ENCODE measurements at regions not wholly inside any gene's neighbourhood (a gene's known extent, or its start where the extent isn't known, plus 50 kb on each side); places are given as distances from the start of the nearest gene placed in this dataset.

DNA sequence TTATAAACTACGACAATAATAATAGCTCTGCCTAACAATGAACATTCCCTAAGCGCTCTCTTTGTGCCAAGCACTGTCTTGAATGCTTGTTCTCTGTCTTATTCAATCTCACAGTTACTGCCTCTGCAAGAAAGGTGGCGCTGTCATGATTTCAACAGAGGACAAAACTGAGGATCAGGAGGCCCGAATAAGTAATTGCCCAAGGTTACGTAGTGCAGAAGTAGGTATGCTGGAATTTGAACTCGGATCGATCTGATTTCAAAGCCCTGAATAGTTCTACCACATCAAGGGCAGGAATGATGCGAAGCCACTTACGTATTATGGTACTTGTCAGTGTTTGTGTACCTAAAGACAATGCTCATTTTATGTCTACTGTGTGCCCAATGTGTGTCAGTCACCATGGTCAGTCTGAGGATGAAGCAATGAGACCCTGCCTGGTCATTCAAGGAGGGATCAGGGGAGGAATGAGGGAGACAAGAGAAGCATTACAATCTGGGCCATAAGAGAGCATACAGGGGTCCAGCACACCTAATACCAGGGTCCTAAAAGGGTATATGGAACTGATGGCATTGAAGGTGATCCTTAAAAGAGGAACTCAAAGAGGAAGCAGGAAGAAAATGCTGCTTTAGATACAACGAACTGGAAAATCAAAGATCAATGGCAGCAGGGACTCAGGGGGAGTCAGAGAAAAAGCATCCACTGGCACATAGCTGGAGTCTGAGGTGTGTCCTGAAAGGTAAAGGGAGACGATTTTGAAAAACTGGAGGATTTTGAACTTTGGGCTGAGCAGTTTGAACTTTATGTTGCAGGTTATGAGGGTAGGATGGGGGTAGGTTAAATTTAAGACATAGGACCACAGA lies 389.2 kb downstream of the PLPP3 start:
- no peak for DNase-seq (ENCODE audit: low read depth in 2 of 2)

DNA sequence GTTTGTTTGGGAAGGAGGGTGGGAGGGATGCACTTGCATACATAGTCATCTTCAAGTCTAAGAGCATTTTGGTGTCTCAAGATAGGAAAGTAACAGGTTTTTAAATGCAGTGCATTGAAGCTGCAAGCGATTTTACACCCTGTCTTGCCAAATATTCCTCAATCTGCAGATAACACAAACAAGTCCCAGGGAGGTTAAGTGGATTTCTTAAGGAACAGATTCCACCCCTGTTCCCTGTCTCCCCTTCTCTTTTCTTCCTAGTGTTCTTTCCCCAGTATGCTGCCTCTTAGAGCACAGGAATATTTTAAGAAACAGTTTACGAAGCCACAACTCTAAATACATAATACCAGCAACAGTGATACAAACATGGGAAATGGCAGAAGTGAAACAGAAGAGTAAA lies 389.9 kb downstream of the PLPP3 start:
- no peak for DNase-seq (ENCODE audit: low read depth in 2 of 2)

DNA sequence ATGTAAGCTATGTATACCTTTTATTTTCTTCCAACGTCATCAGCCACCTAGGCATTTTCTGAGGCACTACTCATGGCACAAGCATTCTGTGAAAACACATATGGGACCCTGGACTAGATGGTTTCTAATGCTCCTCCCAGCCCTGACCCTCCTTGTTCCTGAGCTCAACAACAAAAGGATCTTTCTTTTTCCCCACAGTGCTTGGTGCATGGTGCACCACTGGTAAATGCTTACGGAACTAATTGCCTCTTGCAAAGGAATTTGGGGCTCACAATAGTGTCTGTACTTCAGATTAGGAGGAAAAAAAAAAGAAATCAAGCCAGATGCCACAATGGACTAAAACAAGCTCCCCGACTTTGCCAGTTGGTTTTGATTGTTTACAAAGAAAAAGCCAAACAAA lies 390.5 kb downstream of the PLPP3 start:
- no peak for DNase-seq (ENCODE audit: low read depth in 2 of 2)

DNA sequence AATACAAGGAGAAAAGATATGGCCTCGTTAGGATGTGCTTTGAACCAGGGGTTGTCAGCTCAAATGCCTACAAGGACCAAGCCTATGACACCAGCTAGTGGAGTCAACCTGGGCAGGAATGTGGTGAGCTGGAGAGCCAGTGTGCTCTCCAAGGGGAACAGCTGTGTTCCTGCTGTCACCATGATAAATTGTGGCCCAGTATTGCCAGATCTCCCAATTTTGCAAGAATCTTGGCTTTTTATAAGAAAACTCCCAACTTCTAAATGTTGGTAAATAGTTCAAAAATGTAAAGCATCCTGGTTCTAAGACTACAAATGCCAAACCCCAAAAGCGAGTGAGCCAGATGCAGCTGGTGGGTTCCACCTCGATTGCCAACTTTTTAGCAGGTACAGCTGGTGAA lies 391.1 kb downstream of the PLPP3 start:
- no peak for DNase-seq (ENCODE audit: low read depth in 2 of 2)

DNA sequence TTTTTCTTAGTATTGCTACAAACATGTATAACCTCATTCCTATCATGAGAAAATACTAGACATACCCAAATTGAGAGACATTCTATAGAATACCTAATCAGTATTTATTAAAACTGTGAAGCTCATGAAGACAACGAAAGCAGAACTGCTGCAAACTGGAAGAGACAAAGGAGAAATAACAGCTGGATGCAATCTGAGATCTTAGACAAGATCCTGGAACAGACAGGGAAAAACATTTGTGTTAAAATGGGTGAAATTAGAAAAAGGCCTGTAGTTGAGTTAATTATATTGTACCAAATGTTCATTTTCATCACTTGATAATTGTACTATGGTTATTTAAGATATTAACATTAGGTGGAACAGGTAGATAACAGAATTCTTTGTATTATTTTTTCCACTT lies 392.0 kb downstream of the PLPP3 start:
- no peak for DNase-seq (ENCODE audit: low read depth in 2 of 2)

DNA sequence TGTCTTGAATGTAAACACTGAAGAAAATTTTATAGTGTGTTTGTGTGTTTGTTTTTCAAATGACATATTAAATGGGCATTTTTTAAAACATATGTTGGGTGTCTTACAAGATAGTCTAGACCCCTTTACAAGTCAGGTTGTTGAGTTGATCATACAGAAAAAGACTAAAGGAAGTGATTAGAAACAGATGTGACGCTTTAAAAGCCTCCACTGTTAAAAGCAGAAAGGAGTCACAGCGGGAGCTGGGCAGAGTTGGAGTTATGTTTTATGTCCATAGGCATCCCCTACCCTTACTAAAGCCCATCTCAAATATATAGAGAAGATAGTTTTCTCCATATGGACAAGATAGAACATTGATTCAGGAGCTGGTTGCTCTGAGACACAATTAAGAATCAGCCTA lies 393.9 kb downstream of the PLPP3 start:
- DNase-seq (ENCODE audit: low read depth in 2 of 2), result no peak

DNA sequence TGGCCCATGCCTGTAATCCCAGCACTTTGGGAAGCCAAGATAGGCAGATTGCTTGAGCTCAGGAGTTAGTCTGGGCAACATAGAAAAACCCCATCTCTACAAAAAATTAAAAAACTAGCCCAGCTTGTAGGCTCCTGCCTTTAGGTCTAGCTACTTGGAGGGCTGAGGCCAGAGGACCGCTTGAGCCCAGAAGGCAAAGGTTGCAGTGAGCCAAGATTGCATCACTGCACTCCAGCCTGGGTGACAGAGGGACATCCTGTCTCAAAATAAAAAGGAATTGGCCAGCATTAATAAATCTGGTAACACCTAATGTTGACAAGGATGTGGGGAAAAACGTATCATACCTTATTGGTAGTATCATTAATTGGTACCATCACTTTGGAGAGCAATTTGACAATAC lies 396.2 kb downstream of the PLPP3 start:
- DNase-seq (ENCODE audit: low read depth in 2 of 2), result no peak

DNA sequence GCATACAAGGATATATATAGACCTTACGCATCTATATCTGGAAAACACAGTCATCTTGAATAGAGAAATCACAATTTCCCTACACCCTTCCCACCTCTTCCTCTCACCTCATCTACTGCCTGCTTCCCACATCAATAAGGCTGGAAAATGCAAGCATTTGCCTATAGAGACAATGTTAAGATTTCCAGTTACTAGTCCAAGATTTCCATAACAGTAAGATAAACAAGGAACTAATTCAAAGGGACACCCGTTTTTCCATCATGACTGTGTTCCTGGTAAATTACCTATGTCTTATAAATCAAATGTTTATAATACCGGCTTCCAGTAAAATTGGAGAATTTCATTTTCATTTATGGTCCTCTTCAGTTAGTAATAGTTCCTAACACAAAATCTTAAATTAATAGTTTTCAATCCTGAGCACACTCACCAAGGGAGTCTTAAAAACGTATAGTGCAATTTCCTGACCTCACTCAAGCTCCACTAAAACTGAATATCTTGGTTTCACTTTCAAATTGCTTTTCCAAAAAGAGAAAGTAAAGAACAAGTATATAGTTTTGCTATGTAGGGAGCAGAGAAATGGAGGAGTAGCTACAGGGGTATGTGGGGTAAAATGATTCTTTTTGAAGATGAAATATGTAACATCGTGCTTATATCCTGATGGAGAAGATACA lies 398.7 kb downstream of the PLPP3 start:
- DNase-seq (ENCODE audit: low read depth in 2 of 2), result no peak

DNA sequence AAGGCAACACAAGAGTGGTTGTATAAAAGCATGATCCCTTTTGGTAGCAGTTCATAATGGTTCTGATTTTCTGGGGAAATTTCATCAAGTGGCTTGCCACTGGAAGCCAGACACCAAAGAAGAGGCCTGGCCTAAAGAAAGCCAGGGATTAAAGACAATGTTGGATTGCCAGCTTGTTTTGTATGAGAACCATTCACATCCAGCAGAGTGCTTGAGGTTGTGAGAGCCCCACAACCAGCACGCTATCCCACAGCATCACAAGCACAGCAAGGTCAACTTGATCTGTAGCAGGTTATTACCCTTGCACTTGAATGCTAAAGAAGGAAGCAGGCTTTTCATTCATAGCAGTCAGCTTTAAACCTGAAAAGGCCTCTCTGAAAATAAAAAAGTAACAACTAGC lies 399.8 kb downstream of the PLPP3 start:
- no peak for DNase-seq (ENCODE audit: low read depth in 2 of 2)

DNA sequence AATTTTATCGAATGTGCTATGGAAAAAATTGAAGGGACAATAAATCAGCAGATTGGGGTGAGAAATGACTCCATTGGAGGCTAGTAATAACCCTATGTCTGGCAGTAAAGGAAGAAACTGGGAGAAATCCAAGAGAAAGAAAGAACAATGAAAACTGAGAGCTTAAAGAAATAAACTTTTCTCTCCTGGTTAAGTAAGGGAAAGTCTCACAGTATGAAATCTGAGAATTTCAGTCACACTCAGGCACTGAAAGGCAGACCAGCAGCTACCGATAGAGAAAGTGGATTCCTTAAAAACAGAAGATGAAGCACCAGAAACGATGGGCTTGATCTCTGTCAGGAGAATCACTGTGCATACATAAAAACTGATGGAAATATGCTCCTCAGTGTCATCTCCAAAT lies 404.2 kb downstream of the PLPP3 start:
- no peak for DNase-seq (ENCODE audit: low read depth in 2 of 2)

DNA sequence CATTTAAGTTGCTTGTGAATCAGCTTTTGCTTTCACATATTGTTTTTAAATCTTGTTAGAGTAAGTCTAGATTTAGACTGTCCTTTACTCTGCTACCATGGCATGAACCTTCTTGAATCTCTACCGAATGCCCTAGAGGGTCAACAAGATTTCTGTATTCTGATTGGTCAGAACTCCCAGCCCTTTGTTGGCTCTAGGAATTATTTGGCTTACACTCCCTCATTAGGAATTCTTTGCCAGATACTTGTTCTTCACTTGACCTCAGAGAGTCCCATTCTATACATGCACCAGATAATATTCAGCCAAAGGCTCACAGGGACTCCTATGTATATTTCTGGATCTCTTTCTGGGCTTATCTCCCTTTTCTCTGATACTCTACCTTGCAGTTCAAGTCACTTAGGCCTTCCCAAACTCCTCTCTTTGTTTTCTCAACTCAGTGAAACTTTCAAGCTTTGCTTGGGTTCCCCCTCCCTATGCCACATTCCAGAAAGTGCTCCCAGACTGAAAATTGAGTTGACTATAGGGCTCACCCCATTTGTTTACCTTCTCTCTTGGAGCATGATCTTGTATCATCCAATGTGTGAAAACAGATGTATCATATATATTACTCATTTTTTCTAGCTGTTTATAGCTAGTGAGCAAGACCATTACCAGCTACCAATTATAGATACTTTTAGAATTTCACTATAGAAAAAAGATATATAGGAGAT lies 405.0 kb downstream of the PLPP3 start:
- DNase-seq (ENCODE audit: low read depth in 2 of 2), result no peak

DNA sequence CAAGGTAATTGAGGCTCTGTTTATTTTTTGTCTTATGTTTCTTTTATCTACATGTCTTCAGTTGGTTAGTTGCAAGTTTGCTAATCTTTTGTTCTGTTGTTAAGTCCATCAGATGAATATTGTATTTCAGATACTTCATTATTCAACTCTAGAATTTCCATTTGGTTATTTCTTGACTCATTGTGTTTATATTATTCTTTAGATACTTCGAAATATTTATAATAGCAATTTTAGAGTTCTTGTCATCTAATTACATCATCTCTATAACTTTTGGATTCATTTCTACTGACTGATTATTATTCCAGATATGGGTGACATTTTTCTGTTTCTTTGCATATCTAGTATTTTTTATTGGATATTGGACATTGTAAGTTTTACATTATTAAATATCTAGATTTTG lies 405.6 kb downstream of the PLPP3 start:
- DNase-seq (ENCODE audit: low read depth in 2 of 2), result no peak

DNA sequence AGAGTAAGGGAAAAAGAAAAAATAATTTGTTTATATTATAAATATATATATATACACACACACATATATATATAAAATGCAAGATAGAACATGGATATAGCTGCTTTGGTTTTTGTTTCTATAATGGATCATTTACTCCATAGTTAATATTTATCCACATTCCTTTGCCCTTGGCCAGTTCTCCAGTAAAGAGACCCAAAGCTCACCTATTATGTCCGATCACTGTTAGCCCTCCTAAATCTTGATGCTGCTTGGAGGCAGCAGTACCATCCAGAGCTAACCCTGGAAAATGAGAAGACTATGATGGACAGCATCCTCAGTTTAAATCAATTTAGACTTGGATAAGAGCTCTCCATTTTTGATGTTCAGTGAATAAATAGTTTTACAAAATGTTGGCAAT lies 407.7 kb downstream of the PLPP3 start:
- DNase-seq (ENCODE audit: low read depth in 2 of 2), result no peak

DNA sequence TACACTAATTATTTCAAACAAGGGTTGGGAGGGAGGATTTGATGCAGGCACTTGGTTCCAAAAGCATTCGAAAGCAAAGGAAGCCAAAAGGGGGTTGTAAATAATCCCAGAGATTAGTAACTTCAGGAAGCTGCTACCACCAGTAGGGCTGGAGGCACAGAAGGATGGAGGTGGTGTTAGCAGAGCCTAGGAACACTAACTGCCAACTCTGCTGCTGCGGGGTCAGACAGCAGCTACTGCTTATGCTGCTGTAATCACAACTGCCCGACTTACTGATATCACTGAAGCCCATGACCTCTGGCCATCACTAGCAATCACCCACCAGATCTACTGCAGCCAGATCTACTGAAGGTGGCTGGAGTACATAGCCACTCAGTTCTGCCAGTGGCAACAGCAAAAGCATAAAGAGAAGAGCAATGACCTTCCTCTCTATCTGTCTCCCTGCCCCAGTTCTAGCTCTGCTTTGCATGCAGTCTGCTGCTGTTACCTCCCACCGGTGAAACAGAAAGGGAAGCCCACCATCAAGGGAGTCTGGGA lies 408.5 kb downstream of the PLPP3 start:
- no peak for DNase-seq (ENCODE audit: low read depth in 2 of 2)

DNA sequence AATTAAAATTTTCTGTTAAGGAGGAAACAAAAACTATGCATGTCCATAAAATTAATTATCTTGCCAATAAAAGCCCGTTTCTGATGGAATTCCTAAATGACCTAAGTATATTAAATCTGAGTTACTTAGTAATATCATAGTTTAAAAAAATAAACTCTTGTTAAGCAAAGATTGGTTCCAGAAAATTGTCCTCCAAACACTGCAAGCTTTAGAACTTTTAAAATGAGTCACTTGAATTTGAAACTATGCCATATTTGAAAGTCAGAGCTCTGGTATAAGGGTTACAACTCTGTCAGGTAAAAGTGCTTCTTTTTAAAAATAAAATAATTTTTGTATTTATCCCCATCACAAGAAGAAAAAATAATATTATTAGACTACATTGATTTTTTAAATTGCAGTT lies 409.5 kb downstream of the PLPP3 start:
- DNase-seq (ENCODE audit: low read depth in 2 of 2), result no peak

DNA sequence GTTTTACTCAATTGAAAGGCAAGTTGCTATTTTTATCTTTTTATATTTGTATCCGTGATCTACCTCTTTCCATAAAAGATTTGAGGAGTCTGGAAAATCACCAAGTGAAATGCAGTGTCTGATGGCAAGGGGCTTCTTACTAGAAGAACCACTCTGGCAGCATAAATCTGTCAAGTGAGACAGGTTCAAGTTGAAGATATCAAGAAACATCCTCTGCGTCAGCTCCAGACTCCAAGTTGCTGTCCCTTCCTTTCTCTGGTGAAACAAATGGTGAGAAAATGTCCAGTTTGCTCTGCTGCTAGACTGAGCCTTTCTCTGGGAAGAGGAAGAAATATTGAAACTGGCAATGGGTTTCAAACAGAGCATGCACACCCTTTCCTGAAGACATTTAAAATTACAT lies 411.2 kb downstream of the PLPP3 start:
- no peak for DNase-seq (ENCODE audit: low read depth in 2 of 2)

DNA sequence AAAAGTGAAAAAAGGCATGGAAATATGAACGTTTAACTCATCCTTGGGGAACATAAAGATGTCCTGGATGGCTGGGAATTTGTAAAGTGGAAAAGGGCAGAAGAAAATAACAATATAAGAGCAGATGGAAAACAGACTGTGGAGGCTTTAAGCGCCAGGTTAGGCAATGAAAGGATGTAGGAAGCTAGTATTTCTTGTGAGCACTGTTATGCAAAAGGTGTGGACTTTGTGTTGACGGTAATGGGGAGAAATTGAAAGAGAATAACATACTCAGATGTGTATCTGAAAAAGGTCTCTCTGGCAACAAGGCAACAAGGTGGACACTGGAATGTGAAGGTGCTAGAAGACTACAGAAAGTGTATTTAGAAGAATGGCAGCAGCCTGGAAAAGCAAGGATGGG lies 411.8 kb downstream of the PLPP3 start:
- DNase-seq (ENCODE audit: low read depth in 2 of 2), result no peak

DNA sequence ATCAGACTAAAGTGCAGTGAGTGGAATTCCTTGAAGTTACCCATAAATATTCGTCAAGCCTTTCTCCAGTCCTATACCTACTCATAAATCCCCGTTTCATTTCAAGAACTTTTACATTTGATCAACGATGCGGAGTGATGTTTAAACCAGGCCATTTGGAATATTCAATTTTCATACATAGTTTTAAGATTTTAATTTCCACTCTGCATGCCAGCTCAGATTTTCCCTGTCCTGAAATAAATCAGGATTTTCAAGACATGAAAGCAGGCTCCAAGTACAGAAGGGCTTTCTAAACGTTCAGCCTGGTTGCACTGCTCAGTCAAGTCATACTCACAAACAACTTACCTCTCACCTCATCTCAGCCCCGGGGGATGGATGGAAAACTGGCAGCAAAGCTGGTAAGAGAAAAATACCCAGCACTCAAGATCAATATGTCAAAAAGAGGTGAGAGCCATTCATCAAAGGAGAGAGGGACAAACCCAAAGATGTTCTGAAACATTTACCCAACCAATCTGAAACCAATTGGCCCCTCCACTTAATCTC lies 418.5 kb downstream of the PLPP3 start:
- DNase-seq (ENCODE audit: low read depth in 2 of 2), result no peak

DNA sequence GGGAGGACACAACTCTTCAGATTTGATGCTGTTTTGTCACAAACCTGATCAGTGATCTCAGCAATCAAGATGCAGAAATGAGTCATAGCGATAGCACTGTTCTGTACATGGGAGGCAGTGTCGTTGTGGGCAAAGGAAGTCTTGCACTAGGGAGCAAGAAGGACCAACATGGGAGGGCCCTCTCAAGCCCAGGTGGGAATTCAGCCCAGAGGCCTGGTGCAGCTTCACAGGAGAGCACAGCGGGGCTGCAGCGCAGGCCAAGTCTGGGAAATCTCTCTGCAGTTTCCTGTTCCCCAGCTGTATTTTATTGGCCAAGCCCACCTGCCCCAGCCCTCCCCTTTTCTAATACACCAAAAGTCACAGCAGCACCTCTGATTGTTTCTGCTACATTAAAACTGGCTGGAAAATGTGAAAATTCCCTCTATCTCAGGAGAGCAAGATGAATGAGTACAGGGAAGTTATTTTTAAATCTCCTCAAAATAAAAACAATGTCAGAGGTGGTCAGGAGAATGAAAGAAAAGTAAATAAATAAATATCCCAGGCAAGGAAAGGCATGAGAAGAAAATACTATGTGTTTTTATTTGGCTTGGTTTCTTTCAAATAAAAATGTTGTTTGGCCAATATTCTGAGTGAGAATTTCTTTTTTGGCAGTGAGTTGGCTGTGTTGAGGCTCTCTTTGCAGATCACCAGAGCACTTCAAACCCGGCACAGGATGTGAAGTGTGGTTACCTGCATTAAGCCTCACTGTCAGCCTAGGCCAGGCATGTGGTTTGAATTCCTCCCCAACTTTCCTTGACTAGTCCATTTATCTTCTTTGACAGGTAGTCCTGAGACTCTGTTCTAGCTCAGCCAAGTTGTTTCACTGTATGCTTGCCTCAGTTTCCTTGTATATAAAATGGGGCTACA lies 422.1 kb downstream of the PLPP3 start:
- no peak for DNase-seq (ENCODE audit: low read depth in 2 of 2)

DNA sequence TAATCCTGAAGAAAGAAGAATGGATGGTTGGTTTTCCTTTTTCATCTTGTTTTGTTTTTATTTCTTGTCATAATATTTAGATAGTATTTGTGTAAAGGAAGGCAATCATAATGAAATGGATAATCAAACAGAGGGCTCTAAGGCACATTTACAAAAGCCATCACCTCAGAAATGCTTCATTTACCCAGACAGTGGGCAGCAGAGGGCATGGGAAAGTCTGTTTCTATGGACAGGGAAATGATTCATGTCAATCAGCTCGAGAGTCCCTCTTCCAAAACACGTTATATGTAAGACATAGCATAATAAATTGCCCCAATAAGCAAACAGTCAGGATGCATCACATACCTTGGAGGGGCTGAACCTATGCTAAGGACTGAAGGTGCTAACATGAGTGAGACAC lies 426.1 kb downstream of the PLPP3 start:
- DNase-seq (ENCODE audit: low read depth in 2 of 2), result no peak

DNA sequence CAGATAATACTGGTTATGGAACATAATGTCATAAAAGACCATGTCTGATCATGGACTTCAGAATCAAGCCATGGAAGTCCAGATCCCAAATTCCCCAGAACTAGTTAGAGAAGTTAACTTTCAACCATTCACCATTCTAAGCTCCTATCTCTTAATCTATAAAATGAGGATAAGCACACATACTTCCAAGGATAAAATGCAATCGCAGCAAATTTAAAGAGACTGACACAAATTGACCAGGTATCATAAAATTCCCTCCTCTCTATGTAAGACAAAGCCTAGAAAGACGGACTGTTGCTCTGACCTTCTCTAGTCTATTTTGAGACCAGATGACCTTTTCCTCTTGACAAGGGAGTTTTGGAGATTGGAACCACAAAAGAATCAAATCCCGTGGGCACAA lies 426.7 kb downstream of the PLPP3 start:
- DNase-seq (ENCODE audit: low read depth in 2 of 2), result no peak
